Calu3 (cell line): ENCODE measurements at regions not wholly inside any gene's neighbourhood (a gene's known extent, or its start where the extent isn't known, plus 50 kb on each side); places are given as distances from the start of the nearest gene placed in this dataset.

Experiments used
- BruUV-seq: library from RNA; stranded (reverse); fragments of 400-500 nt; replicated peaks from 2 replicates; lab custom pipeline; 2021; lab: Mats Ljungman, UMichigan
- CTCF ChIA-PET: fragments of 300-600 bp; sonication (Branson Sonifier 250); formaldehyde crosslinking; loops from one replicate; lab custom pipeline; 2022; ENCODE audit warnings: antibody characterized with exemption; lab: Charles Lee
- DNase-seq: peaks from one replicate; pipeline ENCODE4 v3.0.0; 2022
- H3K27ac Mint-ChIP-seq: one replicate; pipeline ENCODE4 v1.8.0; 2022; ENCODE audit warnings: mixed read lengths; ENCODE audit not compliant: unreplicated experiment
- H3K27me3 Mint-ChIP-seq: one replicate; pipeline ENCODE4 v1.8.0; 2022; ENCODE audit warnings: mixed read lengths; ENCODE audit not compliant: unreplicated experiment
- H3K36me3 Mint-ChIP-seq: one replicate; pipeline ENCODE4 v1.8.0; 2022; ENCODE audit warnings: mild to moderate bottlenecking, moderate library complexity, mixed read lengths; ENCODE audit not compliant: insufficient read depth, unreplicated experiment
- H3K4me1 Mint-ChIP-seq: one replicate; pipeline ENCODE4 v1.8.0; 2022; ENCODE audit warnings: mild to moderate bottlenecking, low read depth, mixed read lengths; ENCODE audit not compliant: unreplicated experiment
- H3K4me3 Mint-ChIP-seq: one replicate; pipeline ENCODE4 v1.8.0; 2022; ENCODE audit warnings: mild to moderate bottlenecking, low read depth, moderate library complexity, mixed read lengths; ENCODE audit not compliant: unreplicated experiment
- H3K9me3 Mint-ChIP-seq: one replicate; pipeline ENCODE4 v1.8.0; 2022; ENCODE audit warnings: low read depth, mixed read lengths; ENCODE audit not compliant: unreplicated experiment
- intact Hi-C: fragments of 100-400 bp; cut with micrococcal nuclease; formaldehyde crosslinking; loops from one replicate; pipeline ENCODE4 v1.10.0; 2022; ENCODE audit not compliant: unreplicated experiment
- TF ChIP-seq, protein P1 (sequence below): fragments of 200-600 bp; IDR thresholded peaks from one replicate; pipeline ENCODE4 v1.8.0; 2022; ENCODE audit warnings: antibody characterized with exemption; ENCODE audit not compliant: unreplicated experiment

DNA sequence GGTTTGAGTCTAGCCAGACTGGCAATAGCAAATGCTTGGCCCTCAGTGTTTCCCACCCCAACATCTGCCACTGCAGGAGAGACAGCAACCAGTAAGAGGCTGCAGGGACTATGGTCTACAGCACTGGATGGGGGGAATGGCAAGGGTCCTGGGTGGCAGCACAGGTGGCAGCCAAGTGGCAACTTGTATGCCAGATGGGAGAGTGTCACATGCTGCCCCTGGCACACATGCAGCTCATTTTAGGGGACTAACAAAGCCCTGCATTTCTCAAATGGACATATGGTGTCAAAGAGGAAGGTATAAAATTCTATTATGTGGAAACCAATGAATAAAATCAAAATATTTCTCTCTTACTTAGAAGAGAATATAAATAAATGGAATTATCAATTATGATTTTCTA is 298.7 kb upstream of the MARCKS start:
- no TSS peak for BruUV-seq
- Mint-ChIP-seq H3K36me3 (no peaks in the 10 kb centered on the region), H3K27ac (peak overlapping the region; percentile 67), H3K4me1 (peaks cover 32% of the 10 kb centered on the region), H3K9me3 (no peaks in the 10 kb centered on the region), H3K4me3 (no peak overlapping the region), H3K27me3 (no peaks in the 10 kb centered on the region)
- TF ChIP-seq, protein P1, sequence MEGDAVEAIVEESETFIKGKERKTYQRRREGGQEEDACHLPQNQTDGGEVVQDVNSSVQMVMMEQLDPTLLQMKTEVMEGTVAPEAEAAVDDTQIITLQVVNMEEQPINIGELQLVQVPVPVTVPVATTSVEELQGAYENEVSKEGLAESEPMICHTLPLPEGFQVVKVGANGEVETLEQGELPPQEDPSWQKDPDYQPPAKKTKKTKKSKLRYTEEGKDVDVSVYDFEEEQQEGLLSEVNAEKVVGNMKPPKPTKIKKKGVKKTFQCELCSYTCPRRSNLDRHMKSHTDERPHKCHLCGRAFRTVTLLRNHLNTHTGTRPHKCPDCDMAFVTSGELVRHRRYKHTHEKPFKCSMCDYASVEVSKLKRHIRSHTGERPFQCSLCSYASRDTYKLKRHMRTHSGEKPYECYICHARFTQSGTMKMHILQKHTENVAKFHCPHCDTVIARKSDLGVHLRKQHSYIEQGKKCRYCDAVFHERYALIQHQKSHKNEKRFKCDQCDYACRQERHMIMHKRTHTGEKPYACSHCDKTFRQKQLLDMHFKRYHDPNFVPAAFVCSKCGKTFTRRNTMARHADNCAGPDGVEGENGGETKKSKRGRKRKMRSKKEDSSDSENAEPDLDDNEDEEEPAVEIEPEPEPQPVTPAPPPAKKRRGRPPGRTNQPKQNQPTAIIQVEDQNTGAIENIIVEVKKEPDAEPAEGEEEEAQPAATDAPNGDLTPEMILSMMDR = no peak
- intact Hi-C loops = no loop called here
- CTCF ChIA-PET = interaction anchor here (0.9 to 1.5 kb wide), 3 partner anchors 98 to 301 kb away, joined by 4 to 8 read pairs (median 6); no protein-coding TSS in a partner anchor
- DNase-seq = no peak

DNA sequence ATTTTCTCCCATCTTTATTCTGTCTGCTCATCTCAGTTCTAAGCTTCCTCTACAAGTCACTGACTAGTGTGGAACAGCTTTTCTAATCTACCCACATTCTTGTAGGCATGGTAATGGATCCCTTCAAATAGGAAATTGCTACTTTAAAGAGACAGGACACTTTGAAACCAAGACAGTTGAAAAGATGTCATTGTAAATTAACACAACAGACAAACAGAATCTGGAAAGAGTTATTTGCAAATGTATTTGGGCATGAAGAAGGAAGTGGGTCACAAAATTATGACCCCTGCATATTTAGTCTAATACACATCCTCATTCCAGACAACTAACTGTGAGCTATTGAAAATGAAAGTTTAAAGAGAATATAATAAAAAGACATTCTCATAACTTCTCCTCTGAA is 298.2 kb upstream of the MARCKS start:
- H3K4me3 Mint-ChIP-seq = no peak overlapping the region
- H3K4me1 Mint-ChIP-seq = peaks cover 32% of the 10 kb centered on the region
- DNase-seq = no peak
- intact Hi-C loops = no loop called here
- no peaks in the 10 kb centered on the region for H3K36me3 Mint-ChIP-seq
- CTCF ChIA-PET = interaction anchor here (0.9 to 1.5 kb wide), 3 partner anchors 98 to 300 kb away, joined by 4 to 8 read pairs (median 6); no protein-coding TSS in a partner anchor
- peak overlapping the region; percentile 67 for H3K27ac Mint-ChIP-seq
- TF ChIP-seq, protein P1 = no peak
- no peaks in the 10 kb centered on the region for H3K9me3 Mint-ChIP-seq
- BruUV-seq = no TSS peak
- no peaks in the 10 kb centered on the region for H3K27me3 Mint-ChIP-seq

DNA sequence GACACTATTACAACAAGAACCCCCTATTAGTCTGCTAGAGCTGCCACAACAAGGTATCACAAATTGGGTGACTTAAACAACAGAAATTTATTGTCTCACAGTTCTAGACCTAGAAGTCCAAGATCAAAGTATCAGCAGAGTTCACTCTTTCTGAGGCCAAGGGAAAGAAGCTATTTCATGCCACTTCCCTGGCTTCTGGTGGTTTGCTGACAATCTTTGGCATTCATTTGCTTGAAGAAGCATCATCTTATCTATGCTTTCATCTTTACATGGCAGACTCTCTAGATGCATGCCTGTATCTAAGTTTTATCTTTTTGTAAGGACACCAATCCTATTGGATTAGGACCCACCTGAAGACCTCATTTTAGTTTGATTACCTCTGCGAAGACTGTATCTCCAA is 296.8 kb upstream of the MARCKS start:
- no TSS peak for BruUV-seq
- intact Hi-C loops = loop anchor here (10.0 kb wide), 1 partner anchor 256 kb away; no protein-coding TSS in a partner anchor
- H3K36me3 Mint-ChIP-seq = no peaks in the 10 kb centered on the region
- H3K4me3 Mint-ChIP-seq = no peak overlapping the region
- TF ChIP-seq, protein P1 = no peak
- no peaks in the 10 kb centered on the region for H3K27me3 Mint-ChIP-seq
- no peaks in the 10 kb centered on the region for H3K9me3 Mint-ChIP-seq
- CTCF ChIA-PET = no interaction called here
- no peak for DNase-seq
- H3K4me1 Mint-ChIP-seq = peaks cover 32% of the 10 kb centered on the region
- H3K27ac Mint-ChIP-seq = no peak overlapping the region

DNA sequence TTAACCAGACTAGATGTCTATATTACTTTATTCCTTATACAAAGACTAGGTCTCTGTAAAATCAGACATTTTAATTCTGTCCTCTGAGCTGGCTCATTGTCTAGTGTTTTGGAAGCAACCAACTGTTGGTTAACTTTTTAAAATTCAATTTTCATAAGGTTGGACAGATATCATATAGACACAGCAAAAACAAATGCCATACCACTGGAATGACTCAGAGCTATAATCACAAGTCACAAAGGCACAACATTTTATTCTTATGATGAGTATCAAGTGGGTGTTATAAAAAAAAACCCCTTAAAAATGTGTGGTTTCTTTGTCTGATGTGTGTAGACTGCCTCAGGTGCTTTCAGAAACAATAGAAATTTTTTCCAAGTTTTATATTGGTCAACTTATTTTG is 296.2 kb upstream of the MARCKS start:
- intact Hi-C loops = loop anchor here (10.0 kb wide), 1 partner anchor 256 kb away; no protein-coding TSS in a partner anchor
- TF ChIP-seq, protein P1 = no peak
- BruUV-seq = no TSS peak
- no peak for DNase-seq
- Mint-ChIP-seq H3K36me3 (no peaks in the 10 kb centered on the region), H3K27ac (no peak overlapping the region), H3K4me1 (peaks cover 32% of the 10 kb centered on the region), H3K9me3 (no peaks in the 10 kb centered on the region), H3K4me3 (no peak overlapping the region), H3K27me3 (no peaks in the 10 kb centered on the region)
- CTCF ChIA-PET = no interaction called here
